ENCODE measurements at regions not wholly inside any gene's neighbourhood (a gene's known extent, or its start where the extent isn't known, plus 50 kb on each side); places are given as distances from the start of the nearest gene placed in this dataset.

- H3K4me1 Mint-ChIP-seq (ENCODE audit: insufficient read depth, unreplicated experiment): peaks cover 21% of the 10 kb centered on the region
- peak overlapping the region; percentile 89 for H3K27ac Mint-ChIP-seq (ENCODE audit: low read depth, unreplicated experiment)
- no peak for TF ChIP-seq CTCF (IDR thresholded peaks at IDR 0.05; ENCODE audit: unreplicated experiment)
- no peak for DNase-seq (ENCODE audit: unreplicated experiment)
- ChIA-PET CTCF (no interaction called here), POLR2A (interaction anchor here (0.5 to 1.0 kb wide), 3 partner anchors 12 to 30 kb away, joined by 3 to 6 read pairs (median 3); no protein-coding TSS in a partner anchor)
- H3K4me3 Mint-ChIP-seq (ENCODE audit: unreplicated experiment): peak overlapping the region; percentile 18
- no peaks in the 10 kb centered on the region for H3K9me3 Mint-ChIP-seq (ENCODE audit: unreplicated experiment)
- no peaks in the 10 kb centered on the region for H3K36me3 Mint-ChIP-seq (ENCODE audit: insufficient read depth, unreplicated experiment)
- intact Hi-C loops (cut with micrococcal nuclease): no loop called here
- no TSS peak for BruUV-seq (replicated peaks)
- H3K27me3 Mint-ChIP-seq (ENCODE audit: insufficient read depth, unreplicated experiment): no peaks in the 10 kb centered on the region
Observed at GRCh38 chr9:21546949-21547348, 64.8 kb upstream of the IFNE start.

GRCh38 chr9:21549251-21549765 lies 67.2 kb upstream of the IFNE start:
- intact Hi-C loops (cut with micrococcal nuclease): no loop called here
- no TSS peak for BruUV-seq (replicated peaks)
- no peaks in the 10 kb centered on the region for H3K36me3 Mint-ChIP-seq (ENCODE audit: insufficient read depth, unreplicated experiment)

GRCh38 chr9:21549890-21550289 lies 67.8 kb upstream of the IFNE start:
- no peak for DNase-seq (ENCODE audit: unreplicated experiment)
- no TSS peak for BruUV-seq (replicated peaks)
- Mint-ChIP-seq H3K9me3 (ENCODE audit: unreplicated experiment) (no peaks in the 10 kb centered on the region), H3K36me3 (ENCODE audit: insufficient read depth, unreplicated experiment) (no peaks in the 10 kb centered on the region), H3K4me1 (ENCODE audit: insufficient read depth, unreplicated experiment) (peaks cover 26% of the 10 kb centered on the region), H3K27ac (ENCODE audit: low read depth, unreplicated experiment) (peak overlapping the region; percentile 89), H3K4me3 (ENCODE audit: unreplicated experiment) (peak overlapping the region; percentile 67), H3K27me3 (ENCODE audit: insufficient read depth, unreplicated experiment) (no peaks in the 10 kb centered on the region)
- POLR2A ChIA-PET: interaction anchor here (0.9 to 1.7 kb wide), 7 partner anchors 9 to 689 kb away, joined by 3 to 14 read pairs (median 4); no protein-coding TSS in a partner anchor
- CTCF ChIA-PET: interaction anchor here (0.6 to 0.9 kb wide), 4 partner anchors 11 to 667 kb away, joined by 3 to 5 read pairs (median 4); no protein-coding TSS in a partner anchor
- TF ChIP-seq CTCF (IDR thresholded peaks at IDR 0.05; ENCODE audit: unreplicated experiment): no peak
- intact Hi-C loops (cut with micrococcal nuclease): loop anchor here (10.0 kb wide), 1 partner anchor 285 kb away; no protein-coding TSS in a partner anchor

More at GRCh38 chr9:21549251-21549765, 67.2 kb upstream of the IFNE start:
- Mint-ChIP-seq H3K27me3 (ENCODE audit: insufficient read depth, unreplicated experiment) (no peaks in the 10 kb centered on the region), H3K9me3 (ENCODE audit: unreplicated experiment) (no peaks in the 10 kb centered on the region), H3K27ac (ENCODE audit: low read depth, unreplicated experiment) (peak overlapping the region; percentile 89), H3K4me3 (ENCODE audit: unreplicated experiment) (peak overlapping the region; percentile 67), H3K4me1 (ENCODE audit: insufficient read depth, unreplicated experiment) (peaks cover 26% of the 10 kb centered on the region)
- CTCF ChIA-PET: interaction anchor here (0.7 to 1.0 kb wide), 2 partner anchors 12 to 223 kb away, joined by 4 to 5 read pairs; no protein-coding TSS in a partner anchor
- peak; percentile 85 for DNase-seq (ENCODE audit: unreplicated experiment)
- POLR2A ChIA-PET: interaction anchor here (0.6 to 1.9 kb wide), 8 partner anchors 8 to 78 kb away, joined by 3 to 14 read pairs (median 5); no protein-coding TSS in a partner anchor
- TF ChIP-seq CTCF (IDR thresholded peaks at IDR 0.05; ENCODE audit: unreplicated experiment): no peak

GRCh38 chr9:21550392-21550791 lies 68.3 kb upstream of the IFNE start:
- peaks cover 26% of the 10 kb centered on the region for H3K4me1 Mint-ChIP-seq (ENCODE audit: insufficient read depth, unreplicated experiment)
- DNase-seq (ENCODE audit: unreplicated experiment): no peak
- intact Hi-C loops (cut with micrococcal nuclease): loop anchor here (10.0 kb wide), 1 partner anchor 284 kb away; no protein-coding TSS in a partner anchor
- ChIA-PET CTCF (interaction anchor here (0.6 to 0.9 kb wide), 4 partner anchors 8 to 667 kb away, joined by 3 to 4 read pairs (median 4); no protein-coding TSS in a partner anchor), POLR2A (interaction anchor here (0.6 to 1.7 kb wide), 9 partner anchors 9 to 688 kb away, joined by 3 to 14 read pairs (median 4); no protein-coding TSS in a partner anchor)
- no peaks in the 10 kb centered on the region for H3K27me3 Mint-ChIP-seq (ENCODE audit: insufficient read depth, unreplicated experiment)
- no peak overlapping the region for H3K4me3 Mint-ChIP-seq (ENCODE audit: unreplicated experiment)
- no peak for TF ChIP-seq CTCF (IDR thresholded peaks at IDR 0.05; ENCODE audit: unreplicated experiment)
- BruUV-seq (replicated peaks): no TSS peak
- no peaks in the 10 kb centered on the region for H3K36me3 Mint-ChIP-seq (ENCODE audit: insufficient read depth, unreplicated experiment)
- no peaks in the 10 kb centered on the region for H3K9me3 Mint-ChIP-seq (ENCODE audit: unreplicated experiment)
- H3K27ac Mint-ChIP-seq (ENCODE audit: low read depth, unreplicated experiment): peak overlapping the region; percentile 89
